HuH-7 (cell line): ENCODE measurements at regions not wholly inside any gene's neighbourhood (a gene's known extent, or its start where the extent isn't known, plus 50 kb on each side); places are given as distances from the start of the nearest gene placed in this dataset.
A peak's percentile ranks its signal among the peaks of the same experiment; 100 is the strongest.
"Not testable (repeated sequence)": the region's sequence is repeated elsewhere in the genome, so short reads cannot be mapped to it uniquely, and the experiment has no call there.

Experiments used
- DNase-seq: peaks from one replicate; pipeline ENCODE4 v3.0.0; 2011; ENCODE audit warnings: low spot score

GRCh38 chrX:138859421-138859820 lies 147.9 kb upstream of the FGF13 start:
- DNase-seq, result no peak

GRCh38 chrX:138858951-138859350 lies 147.4 kb upstream of the FGF13 start:
- no peak for DNase-seq

DNA sequence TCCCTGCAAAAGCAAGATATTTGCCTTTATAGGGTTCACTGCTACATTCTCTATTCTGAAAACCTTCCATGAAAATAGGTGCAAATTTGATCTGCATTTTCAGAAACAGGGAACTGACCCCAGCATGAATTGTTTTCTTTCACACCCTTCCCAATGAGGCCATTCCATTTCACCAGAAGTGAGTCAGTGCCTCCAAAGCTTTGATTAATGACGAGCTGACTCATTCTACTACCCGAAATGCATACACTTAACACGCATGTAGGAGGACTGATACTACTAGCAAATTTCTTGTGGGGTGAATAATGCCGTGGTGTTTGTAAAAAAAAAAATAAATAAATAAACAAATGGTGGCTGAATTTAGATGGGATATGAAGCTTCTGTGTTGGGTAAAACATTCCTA lies 146.9 kb upstream of the FGF13 start:
- no peak for DNase-seq

GRCh38 chrX:138856881-138857604 lies 145.5 kb upstream of the FGF13 start:
- no peak for DNase-seq

GRCh38 chrX:138853936-138854335 lies 142.4 kb upstream of the FGF13 start:
- no peak for DNase-seq

DNA sequence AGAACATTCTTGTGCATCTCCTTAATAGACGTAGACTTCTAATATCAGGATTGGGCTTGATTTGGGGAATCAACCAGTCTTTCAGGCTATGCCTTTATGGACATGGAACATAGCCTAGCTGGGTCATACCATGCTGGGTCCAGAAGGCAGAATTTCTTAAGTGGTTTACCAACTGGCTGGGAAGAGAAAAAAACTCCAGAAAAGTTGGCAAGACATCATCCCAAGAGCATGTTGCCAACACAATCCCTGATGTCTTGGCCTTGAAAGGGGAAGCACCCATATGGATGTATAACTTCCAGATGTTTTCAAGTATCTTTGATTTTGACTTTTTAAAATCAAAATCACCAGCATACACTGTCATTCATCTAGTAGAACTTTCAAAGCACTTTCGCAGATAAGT lies 138.0 kb upstream of the FGF13 start:
- no peak for DNase-seq

DNA sequence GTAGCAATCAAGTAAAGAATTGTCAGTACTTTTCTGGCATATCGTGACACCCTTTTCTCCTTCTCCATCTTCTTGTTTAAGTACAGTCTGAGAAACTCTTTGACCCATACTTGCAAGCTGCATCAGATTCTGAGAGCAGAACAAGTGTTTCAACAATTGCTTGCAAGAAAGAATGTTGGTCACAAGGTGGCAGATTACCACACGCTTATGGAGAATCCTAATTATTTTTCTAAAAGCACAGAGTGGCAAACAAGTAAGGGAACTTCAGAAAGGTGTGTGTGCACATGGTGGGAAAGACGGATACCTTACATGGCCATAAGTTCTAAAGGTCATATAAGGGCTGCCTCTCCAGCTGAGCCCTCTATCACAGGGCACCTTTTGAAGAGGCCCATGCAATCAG lies 136.4 kb upstream of the FGF13 start:
- DNase-seq, result no peak

DNA sequence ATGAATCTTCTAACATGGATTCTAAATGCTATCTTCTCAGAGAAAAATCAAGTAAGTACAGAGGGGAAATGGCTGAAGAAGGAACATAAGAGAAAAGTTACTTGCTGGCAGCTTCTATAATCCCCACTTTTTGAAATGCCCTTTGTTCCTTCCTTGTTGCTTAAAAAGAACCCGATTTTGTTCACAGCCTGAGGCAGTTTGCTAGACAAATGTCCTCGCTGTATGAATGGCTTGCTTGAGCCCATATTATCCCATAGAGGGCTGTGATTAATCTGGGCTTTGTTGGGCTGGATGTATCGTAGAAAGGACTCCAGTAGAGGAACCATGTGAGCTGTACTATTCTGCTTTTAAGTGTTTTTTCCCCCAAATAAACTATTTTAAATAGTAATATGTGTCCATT lies 134.3 kb upstream of the FGF13 start:
- no peak for DNase-seq

DNA sequence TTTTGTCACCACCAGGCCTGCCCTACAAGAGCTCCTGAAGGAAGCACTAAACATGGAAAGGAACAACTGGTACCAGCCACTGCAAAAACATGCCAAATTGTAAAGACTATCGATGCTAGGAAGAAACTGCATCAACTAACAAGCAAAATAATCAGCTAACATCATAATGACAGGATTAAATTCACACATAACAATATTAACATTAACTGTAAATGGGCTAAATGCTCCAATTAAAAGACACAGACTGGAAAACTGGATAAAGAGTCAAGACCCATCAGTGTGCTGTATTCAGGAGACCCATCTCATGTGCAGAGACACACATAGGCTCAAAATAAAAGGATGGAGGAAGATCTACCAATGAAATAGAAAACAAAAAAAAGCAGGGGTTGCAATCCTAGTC lies 95.9 kb upstream of the FGF13 start:
- not testable (repeated sequence) for DNase-seq

GRCh38 chrX:138794246-138794645 lies 82.7 kb upstream of the FGF13 start:
- no peak for DNase-seq

GRCh38 chrX:138791551-138791950 lies 80.0 kb upstream of the FGF13 start:
- no peak for DNase-seq

DNA sequence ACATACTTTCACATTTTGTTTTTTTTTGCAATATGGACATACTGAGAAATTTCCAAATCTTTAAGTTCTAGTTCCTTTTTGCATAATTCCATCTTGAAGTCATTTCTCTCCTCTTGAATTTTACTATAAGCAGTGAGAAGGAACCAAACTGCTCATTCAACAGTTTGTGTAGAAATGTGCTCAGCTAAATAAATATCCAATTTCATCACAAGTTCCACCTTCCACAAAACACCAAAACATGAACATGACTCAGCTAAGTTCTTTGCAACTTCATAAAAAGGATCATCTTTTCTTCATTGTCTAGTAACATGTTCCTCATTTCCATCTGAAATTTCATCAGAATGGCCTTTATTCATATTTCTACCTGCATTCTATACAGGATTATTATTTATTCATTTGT lies 77.3 kb upstream of the FGF13 start:
- no peak for DNase-seq

- DNase-seq, result not testable (repeated sequence)
Measured at GRCh38 chrX:138778576-138778909, 67.0 kb upstream of the FGF13 start.

DNA sequence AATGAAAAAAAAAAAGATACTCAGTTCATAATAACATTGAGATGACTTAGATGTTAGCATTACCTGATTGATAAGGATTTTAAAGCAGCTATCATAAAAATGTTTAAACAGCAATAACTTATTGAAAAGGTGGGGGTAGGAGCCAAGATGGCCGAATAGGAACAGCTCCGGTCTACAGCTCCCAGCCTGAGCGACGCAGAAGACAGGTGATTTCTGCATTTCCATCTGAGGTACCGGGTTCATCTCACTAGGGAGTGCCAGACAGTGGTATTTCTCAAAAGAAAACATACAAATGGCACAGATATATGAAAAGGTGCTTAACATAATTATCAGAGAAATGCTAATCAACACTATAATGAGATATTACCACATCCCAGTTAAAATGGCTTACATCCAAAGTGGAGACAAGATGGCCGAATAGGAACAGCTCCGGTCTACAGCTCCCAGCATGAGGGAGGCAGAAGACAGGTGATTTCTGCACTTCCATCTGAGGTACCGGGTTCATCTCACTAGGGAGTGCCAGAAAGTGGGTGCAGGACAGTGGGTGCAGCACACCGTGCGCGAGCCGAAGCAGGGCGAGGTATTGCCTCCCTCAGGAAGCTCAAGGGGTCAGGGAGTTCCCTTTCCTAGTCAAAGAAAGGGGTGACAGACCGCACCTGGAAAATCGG lies 66.5 kb upstream of the FGF13 start:
- not testable (repeated sequence) for DNase-seq

DNA sequence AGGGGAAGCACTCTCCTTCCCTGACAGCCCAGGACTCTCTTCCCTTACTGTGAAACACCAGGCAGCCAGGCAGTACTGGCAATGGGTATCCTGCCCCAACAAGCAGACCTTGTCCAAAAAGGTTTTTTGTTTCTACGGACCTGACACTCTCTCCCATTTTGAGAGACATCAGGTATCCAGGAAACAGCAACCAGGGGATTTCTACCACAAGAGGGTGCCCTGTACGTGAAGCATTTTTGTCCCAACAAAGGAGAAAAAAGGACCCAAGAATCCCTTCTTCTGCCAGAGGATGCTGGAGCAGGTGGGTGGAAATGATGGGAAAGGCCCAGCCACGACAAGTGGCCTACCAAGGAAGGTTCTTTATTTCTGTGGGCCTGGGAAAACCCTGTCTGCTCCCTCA lies 65.7 kb upstream of the FGF13 start:
- no peak for DNase-seq

DNA sequence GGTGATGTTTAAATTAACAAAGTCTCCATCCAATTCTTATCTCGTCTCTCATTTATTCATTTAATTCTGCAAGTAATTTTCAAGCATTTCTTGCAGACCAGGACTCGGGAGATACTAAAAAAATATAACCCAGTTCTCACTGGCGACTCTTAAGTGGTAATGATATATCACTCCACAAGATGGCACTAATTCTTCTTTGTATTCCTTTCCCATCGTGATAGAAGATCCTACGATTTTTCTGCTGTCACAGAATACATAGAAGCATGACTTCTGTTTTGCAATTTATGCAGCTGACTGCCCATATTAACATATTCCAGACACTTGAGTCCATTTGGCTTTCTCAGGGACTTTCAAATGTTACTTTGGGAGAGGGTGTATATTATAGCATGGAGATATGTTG lies 64.0 kb upstream of the FGF13 start:
- peak; percentile 7 for DNase-seq

- DNase-seq, result no peak
Measured at GRCh38 chrX:138771047-138771446, 59.5 kb upstream of the FGF13 start.

DNA sequence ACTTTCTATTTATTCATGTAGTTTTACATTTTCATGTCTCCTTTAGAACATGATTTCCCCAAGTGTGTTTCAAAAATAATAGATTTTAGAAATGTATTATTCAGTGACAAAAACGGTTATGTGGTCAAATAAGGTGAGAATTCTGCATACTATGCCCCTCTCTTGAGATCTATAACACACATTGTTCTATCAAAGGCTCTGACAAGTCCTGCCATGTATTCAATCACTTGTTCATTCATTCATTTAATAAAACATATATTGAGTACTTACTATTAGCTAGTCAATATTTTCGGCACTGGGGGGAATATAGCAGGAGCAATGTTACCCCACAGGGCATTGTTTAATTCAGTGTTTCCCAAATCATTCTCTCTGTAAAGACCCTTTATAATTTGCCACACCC lies 58.4 kb upstream of the FGF13 start:
- DNase-seq, result no peak

- DNase-seq, result no peak
Measured at GRCh38 chrX:138765051-138765450, 53.5 kb upstream of the FGF13 start.

DNA sequence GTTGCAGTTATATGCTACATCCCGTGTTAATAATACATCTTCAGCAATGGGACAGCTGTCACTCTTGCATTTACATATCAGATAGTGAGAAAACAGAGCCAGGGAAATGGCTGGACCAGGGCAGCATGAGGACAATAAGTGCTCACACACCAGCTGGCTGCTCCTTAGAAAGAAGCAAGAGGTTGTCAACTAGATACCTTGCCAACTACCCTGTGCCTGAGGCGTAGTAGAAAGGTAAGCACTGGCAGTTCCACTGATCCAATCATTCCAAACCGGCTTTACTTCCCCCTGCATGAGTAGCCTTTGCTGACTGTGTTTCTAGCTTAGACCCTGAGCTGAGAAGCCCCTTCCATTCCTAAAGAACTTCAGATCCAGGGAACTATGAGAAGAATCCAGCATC lies 52.2 kb upstream of the FGF13 start:
- no peak for DNase-seq

DNA sequence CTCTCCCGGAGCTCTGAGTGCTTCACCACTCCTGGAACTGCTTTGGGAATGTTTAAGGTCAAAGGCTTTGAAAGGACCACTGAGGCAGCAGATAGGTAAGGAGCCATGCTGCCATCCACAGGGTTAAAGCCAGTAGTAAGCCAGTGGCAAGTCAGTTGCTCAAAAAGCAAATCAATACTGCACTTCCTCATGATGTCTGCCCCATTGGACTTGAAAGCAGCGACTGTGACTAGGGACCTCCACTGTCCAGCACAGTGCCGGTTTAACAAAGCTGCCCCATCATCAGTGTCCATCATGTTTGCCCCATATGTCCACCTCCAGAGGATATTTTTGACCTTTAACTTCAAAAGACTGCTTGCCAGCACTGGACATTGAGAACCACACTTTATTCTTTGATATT lies 49.9 kb upstream of the FGF13 start:
- no peak for DNase-seq
